HepG2 (cell line): ENCODE measurements at regions not wholly inside any gene's neighbourhood (a gene's known extent, or its start where the extent isn't known, plus 50 kb on each side); places are given as distances from the start of the nearest gene placed in this dataset.

Source experiments
- ATAC-seq: fragments of 200-7000 bp; cut with Tn5 transposase; 3 replicates; pipeline ENCODE4 v1.9.1; 2020; ENCODE audit warnings: mild to moderate bottlenecking, moderate library complexity
- BruUV-seq: library from RNA; stranded (reverse); fragments of 400-500 nt; replicated peaks from 2 replicates; lab custom pipeline; 2021; lab: Mats Ljungman, UMichigan
- CTCF ChIA-PET: fragments of 300-600 bp; formaldehyde crosslinking; extraction: SDS; loops from one replicate; lab custom pipeline; 2021; ENCODE audit warnings: low total read pairs, inconsistent platforms, low intra/inter-chr PET ratio; lab: Yijun Ruan, JAX
- POLR2A ChIA-PET: fragments of 350-600 bp; sonication (Branson Sonifier 250); formaldehyde crosslinking; loops from one replicate; lab custom pipeline; 2020; ENCODE audit warnings: antibody characterized with exemption, inconsistent platforms; lab: Yijun Ruan, JAX
- DNase-seq: peaks from one replicate; pipeline ENCODE4 v3.0.0-alpha.2; 2015; ENCODE audit warnings: low spot score
- FAIRE-seq: peaks from 3 replicates; lab custom pipeline; 2011; peaks lifted over from hg19 to GRCh38; lab: Jason Lieb, UNC
- H2AFZ ChIP-seq: one replicate; pipeline ENCODE4 v1.6.1; 2011; ENCODE audit warnings: low read length, inconsistent platforms
- H3K27ac ChIP-seq: fragments of 300-600 bp; 3 replicates; pipeline ENCODE4 v1.8.0; 2011; ENCODE audit warnings: mixed run types, mild to moderate bottlenecking, mixed read lengths, low read length, inconsistent platforms; ENCODE audit not compliant: insufficient read depth; ENCODE audit errors: extremely low read length
- H3K27me3 ChIP-seq, 2 experiments: fragments of 200-600 bp in 1 of 2; 2 replicates in 1 of 2; 3 replicates in 1 of 2; pipeline versions ENCODE4 v1.6.0 to v1.8.0; 2011; ENCODE audit warnings: low read length in 2 of 2, mild to moderate bottlenecking in 2 of 2, moderate library complexity in 2 of 2, inconsistent platforms in 1 of 2; ENCODE audit not compliant: insufficient read depth in 2 of 2, control insufficient read depth in 1 of 2
- H3K36me3 ChIP-seq, 2 experiments: fragments of 200-600 bp in 1 of 2; replicated peaks in 1 of 2; 2 replicates in 1 of 2; 3 replicates in 1 of 2; pipeline versions ENCODE4 v1.5.1 to v1.8.0; 2011; ENCODE audit warnings: low read length in 2 of 2, inconsistent platforms in 1 of 2; ENCODE audit not compliant: insufficient read depth in 2 of 2, control insufficient read depth in 1 of 2
- H3K4me1 ChIP-seq: 2 replicates; pipeline ENCODE4 v1.5.1; 2012; ENCODE audit warnings: low read length, inconsistent platforms; ENCODE audit not compliant: insufficient read depth
- H3K4me2 ChIP-seq: 2 replicates; pipeline ENCODE4 v1.6.0; 2011; ENCODE audit warnings: low read depth, low read length, inconsistent platforms
- H3K4me3 ChIP-seq, 3 experiments: fragments of 200-600 bp in 1 of 3; sonication (generic), shearing (Covaris generic) in 1 of 3; replicated peaks in 1 of 3; 2 replicates each; pipeline ENCODE4 v1.5.1; 2011 to 2016; ENCODE audit warnings: low read length in 3 of 3, inconsistent platforms in 2 of 3, low read depth in 2 of 3, mild to moderate bottlenecking in 2 of 3, control low read depth in 1 of 3, mixed read lengths in 1 of 3; ENCODE audit not compliant: insufficient read depth in 1 of 3
- H3K79me2 ChIP-seq: one replicate; pipeline ENCODE4 v1.6.1; 2011; ENCODE audit warnings: low read length, inconsistent platforms; ENCODE audit not compliant: insufficient read depth
- H3K9ac ChIP-seq: 2 replicates; pipeline ENCODE4 v1.6.0; 2011; ENCODE audit warnings: mild to moderate bottlenecking, low read depth, low read length, inconsistent platforms; ENCODE audit not compliant: insufficient read depth
- H3K9me3 ChIP-seq: 2 replicates; pipeline ENCODE4 v1.5.1; 2012; ENCODE audit warnings: mild to moderate bottlenecking, low read length
- H4K20me1 ChIP-seq: 2 replicates; pipeline ENCODE4 v1.6.0; 2011; ENCODE audit warnings: inconsistent platforms, mild to moderate bottlenecking, low read length, moderate library complexity; ENCODE audit not compliant: insufficient read depth
- GATA4 ChIP-seq: sonication (generic); IDR thresholded peaks from 2 replicates; pipeline ENCODE4 v1.6.1; 2016; ENCODE audit warnings: antibody characterized with exemption, low read depth, borderline replicate concordance
- MATR3 ChIP-seq: sonication (generic); formaldehyde crosslinking; IDR thresholded peaks from 2 replicates; pipeline ENCODE4 v1.4.0; 2020; ENCODE audit warnings: missing genetic modification reagents
- MLLT10 ChIP-seq: sonication (generic); formaldehyde crosslinking; IDR thresholded peaks from 2 replicates; pipeline ENCODE4 v1.4.0; 2020; ENCODE audit warnings: missing genetic modification reagents
- MTA1 ChIP-seq: sonication (generic); formaldehyde crosslinking; IDR thresholded peaks from 2 replicates; pipeline ENCODE4 v1.4.0; 2020; ENCODE audit warnings: missing genetic modification reagents, mild to moderate bottlenecking, borderline replicate concordance
- POGZ ChIP-seq: sonication (generic); formaldehyde crosslinking; IDR thresholded peaks from 2 replicates; pipeline ENCODE4 v1.4.0; 2020; ENCODE audit warnings: mild to moderate bottlenecking, missing genetic modification reagents
- RBM22 ChIP-seq: fragments of 200-400 bp; formaldehyde crosslinking; optimal IDR thresholded peaks from 2 replicates; pipeline ENCODE3; 2017; ENCODE audit warnings: mild to moderate bottlenecking, low read length, moderate library complexity
- RBM39 ChIP-seq: fragments of 200-400 bp; formaldehyde crosslinking; IDR thresholded peaks from one replicate; pipeline ENCODE4 v1.6.1; 2018; ENCODE audit warnings: antibody characterized with exemption, mild to moderate bottlenecking, low read depth, low read length; ENCODE audit not compliant: poor library complexity, severe bottlenecking
- SMARCC2 ChIP-seq: fragments of 450-650 bp; IDR thresholded peaks from 2 replicates; pipeline ENCODE4 v1.6.1; 2017; ENCODE audit warnings: antibody characterized with exemption, mild to moderate bottlenecking
- ZNF780A ChIP-seq: sonication (generic); formaldehyde crosslinking; IDR thresholded peaks from 2 replicates; pipeline ENCODE4 v1.8.0; 2022; ENCODE audit warnings: mild to moderate bottlenecking, missing genetic modification reagents, moderate library complexity
- ZSCAN29 ChIP-seq: sonication (generic); formaldehyde crosslinking; conservative IDR thresholded peaks from 2 replicates; pipeline ENCODE4 v1.4.0; 2020; ENCODE audit warnings: mild to moderate bottlenecking, missing genetic modification reagents
- WGBS: methylation state at CpG from one replicate; pipeline ENCODE4 v1.1.6; 2017; ENCODE audit warnings: low lambda C conversion rate; 5-methylcytosine and 5-hydroxymethylcytosine counted together
- in situ Hi-C: cut with HindIII; loops from 2 replicates; pipeline ENCODE4 v1.10.0; 2017; ENCODE audit warnings: low pct_unique_long_range_greater_than_20kb; ENCODE audit not compliant: extremely low pct_ligation_motif_present
- intact Hi-C: fragments of 100-400 bp; cut with micrococcal nuclease; formaldehyde crosslinking; loops from one replicate; pipeline ENCODE4 v1.10.0; 2022; ENCODE audit not compliant: unreplicated experiment
- TF ChIP-seq, protein P1 (sequence below): sonication (generic); formaldehyde crosslinking; IDR thresholded peaks from 2 replicates; pipeline ENCODE4 v1.5.1; 2020; ENCODE audit warnings: missing genetic modification reagents, mild to moderate bottlenecking, borderline replicate concordance
- TF ChIP-seq, protein P2 (sequence below): sonication (generic); formaldehyde crosslinking; IDR thresholded peaks from 2 replicates; pipeline ENCODE4 v1.8.0; 2022; ENCODE audit warnings: mild to moderate bottlenecking, missing genetic modification reagents, borderline replicate concordance
- TF ChIP-seq, protein P3 (sequence below): sonication (generic); formaldehyde crosslinking; IDR thresholded peaks from 2 replicates; pipeline ENCODE4 v1.5.0; 2020; ENCODE audit warnings: missing genetic modification reagents
- TF ChIP-seq, protein P4 (sequence below): sonication (generic); formaldehyde crosslinking; IDR thresholded peaks from 2 replicates; pipeline ENCODE4 v1.5.1; 2020; ENCODE audit warnings: missing genetic modification reagents, mild to moderate bottlenecking, borderline replicate concordance

DNA sequence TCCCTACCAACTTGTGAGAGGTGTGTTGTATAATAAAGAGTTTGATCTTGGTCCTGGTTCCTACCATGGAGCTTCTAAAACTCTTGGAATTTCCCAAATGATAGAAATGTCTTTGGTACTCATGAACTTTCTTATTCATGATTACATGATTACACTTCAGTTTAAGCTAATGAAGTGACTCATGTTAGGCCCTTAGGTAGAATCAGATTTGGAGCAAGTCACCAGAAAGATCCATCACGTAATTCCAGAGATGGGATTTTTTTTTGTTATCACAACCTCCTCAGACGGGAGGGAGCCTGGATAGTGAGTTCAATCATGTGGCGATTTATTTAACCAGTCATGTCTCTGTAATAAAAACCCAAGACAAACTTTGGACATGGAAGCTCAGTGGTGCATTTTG is 1287.6 kb upstream of the ZEB2 start:
- H3K4me1 ChIP-seq: peaks cover 22% of the 10 kb centered on the region; the same call in 1 of the 2 replicates
- ATAC-seq (no peak), DNase-seq (no peak), FAIRE-seq (no peak)
- H3K27me3 ChIP-seq: no peaks in the 10 kb centered on the region
- in situ Hi-C loops: no loop called here
- no peaks in the 10 kb centered on the region for H3K36me3 ChIP-seq
- intact Hi-C loops: no loop called here
- no peak overlapping the region for H3K4me3 ChIP-seq
- TF ChIP-seq MATR3 (no peak), RBM22 (no peak), RBM39 (no peak), MTA1 (no peak)
- TF ChIP-seq, protein P1, sequence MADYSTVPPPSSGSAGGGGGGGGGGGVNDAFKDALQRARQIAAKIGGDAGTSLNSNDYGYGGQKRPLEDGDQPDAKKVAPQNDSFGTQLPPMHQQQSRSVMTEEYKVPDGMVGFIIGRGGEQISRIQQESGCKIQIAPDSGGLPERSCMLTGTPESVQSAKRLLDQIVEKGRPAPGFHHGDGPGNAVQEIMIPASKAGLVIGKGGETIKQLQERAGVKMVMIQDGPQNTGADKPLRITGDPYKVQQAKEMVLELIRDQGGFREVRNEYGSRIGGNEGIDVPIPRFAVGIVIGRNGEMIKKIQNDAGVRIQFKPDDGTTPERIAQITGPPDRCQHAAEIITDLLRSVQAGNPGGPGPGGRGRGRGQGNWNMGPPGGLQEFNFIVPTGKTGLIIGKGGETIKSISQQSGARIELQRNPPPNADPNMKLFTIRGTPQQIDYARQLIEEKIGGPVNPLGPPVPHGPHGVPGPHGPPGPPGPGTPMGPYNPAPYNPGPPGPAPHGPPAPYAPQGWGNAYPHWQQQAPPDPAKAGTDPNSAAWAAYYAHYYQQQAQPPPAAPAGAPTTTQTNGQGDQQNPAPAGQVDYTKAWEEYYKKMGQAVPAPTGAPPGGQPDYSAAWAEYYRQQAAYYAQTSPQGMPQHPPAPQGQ (CRISPR knock-in tag): no peak
- H2AFZ ChIP-seq: no peak overlapping the region
- H3K79me2 ChIP-seq: no peaks in the 10 kb centered on the region
- 94% methylated on average over 3 of the region's 3 CpGs for WGBS
- no TSS peak for BruUV-seq
- no peaks in the 10 kb centered on the region for H3K9me3 ChIP-seq
- H4K20me1 ChIP-seq: no peaks in the 10 kb centered on the region
- H3K9ac ChIP-seq: no peak overlapping the region
- H3K27ac ChIP-seq: no peak overlapping the region
- CTCF ChIA-PET: no interaction called here
- H3K4me2 ChIP-seq: no peak overlapping the region
- POLR2A ChIA-PET: interaction anchor here (1.0 kb wide), 1 partner anchor 16 kb away, joined by 4 read pairs; no protein-coding TSS in a partner anchor

DNA sequence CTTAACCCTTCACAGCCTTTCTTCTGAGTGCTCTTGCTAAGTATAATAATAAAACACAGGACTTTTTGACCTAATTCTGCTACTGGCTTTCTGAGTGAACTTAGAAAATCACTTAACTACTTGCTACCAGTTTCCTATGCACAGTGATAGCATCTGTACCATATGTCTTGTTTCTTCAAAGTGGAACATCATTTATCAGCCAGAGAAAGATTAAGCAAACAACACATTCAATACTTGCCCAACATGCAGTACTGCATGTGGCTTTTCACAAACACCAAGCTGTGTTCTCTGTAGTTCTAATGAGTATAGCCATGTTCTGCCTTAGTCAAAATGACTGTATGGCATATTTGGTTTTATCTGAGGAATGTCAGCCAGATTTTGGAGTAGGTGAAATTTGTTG is 1286.6 kb upstream of the ZEB2 start:
- FAIRE-seq (no peak), ATAC-seq (no peak), DNase-seq (no peak)
- intact Hi-C loops: no loop called here
- in situ Hi-C loops: no loop called here
- Histone ChIP-seq H3K27me3 (no peaks in the 10 kb centered on the region), H2AFZ (no peak overlapping the region), H3K4me1 (peaks cover 28% of the 10 kb centered on the region), H3K9me3 (no peaks in the 10 kb centered on the region), H3K4me3 (no peak overlapping the region), H3K36me3 (no peaks in the 10 kb centered on the region), H3K9ac (no peak overlapping the region), H3K79me2 (no peaks in the 10 kb centered on the region), H3K27ac (no peak overlapping the region), H3K4me2 (no peak overlapping the region), H4K20me1 (no peaks in the 10 kb centered on the region)
- ChIA-PET CTCF (no interaction called here), POLR2A (interaction anchor here (1.0 kb wide), 1 partner anchor 17 kb away, joined by 4 read pairs; no protein-coding TSS in a partner anchor)
- no TSS peak for BruUV-seq
- TF ChIP-seq GATA4: no peak
- TF ChIP-seq ZNF780A (CRISPR knock-in tag): no peak
- TF ChIP-seq POGZ (CRISPR knock-in tag): no peak
- TF ChIP-seq SMARCC2: no peak
- no peak for TF ChIP-seq ZSCAN29 (CRISPR knock-in tag)
- no peak for TF ChIP-seq MLLT10 (CRISPR knock-in tag)
- TF ChIP-seq, protein P2, sequence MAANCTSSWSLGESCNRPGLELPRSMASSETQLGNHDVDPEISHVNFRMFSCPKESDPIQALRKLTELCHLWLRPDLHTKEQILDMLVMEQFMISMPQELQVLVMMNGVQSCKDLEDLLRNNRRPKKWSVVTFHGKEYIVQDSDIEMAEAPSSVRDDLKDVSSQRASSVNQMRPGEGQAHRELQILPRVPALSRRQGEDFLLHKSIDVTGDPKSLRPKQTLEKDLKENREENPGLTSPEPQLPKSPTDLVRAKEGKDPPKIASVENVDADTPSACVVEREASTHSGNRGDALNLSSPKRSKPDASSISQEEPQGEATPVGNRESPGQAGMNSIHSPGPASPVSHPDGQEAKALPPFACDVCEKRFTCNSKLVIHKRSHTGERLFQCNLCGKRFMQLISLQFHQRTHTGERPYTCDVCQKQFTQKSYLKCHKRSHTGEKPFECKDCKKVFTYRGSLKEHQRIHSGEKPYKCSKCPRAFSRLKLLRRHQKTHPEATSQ (CRISPR knock-in tag): no peak
- TF ChIP-seq, protein P3, sequence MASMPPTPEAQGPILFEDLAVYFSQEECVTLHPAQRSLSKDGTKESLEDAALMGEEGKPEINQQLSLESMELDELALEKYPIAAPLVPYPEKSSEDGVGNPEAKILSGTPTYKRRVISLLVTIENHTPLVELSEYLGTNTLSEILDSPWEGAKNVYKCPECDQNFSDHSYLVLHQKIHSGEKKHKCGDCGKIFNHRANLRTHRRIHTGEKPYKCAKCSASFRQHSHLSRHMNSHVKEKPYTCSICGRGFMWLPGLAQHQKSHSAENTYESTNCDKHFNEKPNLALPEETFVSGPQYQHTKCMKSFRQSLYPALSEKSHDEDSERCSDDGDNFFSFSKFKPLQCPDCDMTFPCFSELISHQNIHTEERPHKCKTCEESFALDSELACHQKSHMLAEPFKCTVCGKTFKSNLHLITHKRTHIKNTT (CRISPR knock-in tag): no peak
- TF ChIP-seq, protein P4, sequence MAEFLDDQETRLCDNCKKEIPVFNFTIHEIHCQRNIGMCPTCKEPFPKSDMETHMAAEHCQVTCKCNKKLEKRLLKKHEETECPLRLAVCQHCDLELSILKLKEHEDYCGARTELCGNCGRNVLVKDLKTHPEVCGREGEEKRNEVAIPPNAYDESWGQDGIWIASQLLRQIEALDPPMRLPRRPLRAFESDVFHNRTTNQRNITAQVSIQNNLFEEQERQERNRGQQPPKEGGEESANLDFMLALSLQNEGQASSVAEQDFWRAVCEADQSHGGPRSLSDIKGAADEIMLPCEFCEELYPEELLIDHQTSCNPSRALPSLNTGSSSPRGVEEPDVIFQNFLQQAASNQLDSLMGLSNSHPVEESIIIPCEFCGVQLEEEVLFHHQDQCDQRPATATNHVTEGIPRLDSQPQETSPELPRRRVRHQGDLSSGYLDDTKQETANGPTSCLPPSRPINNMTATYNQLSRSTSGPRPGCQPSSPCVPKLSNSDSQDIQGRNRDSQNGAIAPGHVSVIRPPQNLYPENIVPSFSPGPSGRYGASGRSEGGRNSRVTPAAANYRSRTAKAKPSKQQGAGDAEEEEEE (CRISPR knock-in tag): no peak
